GM18520 (cell line): ENCODE measurements at regions not wholly inside any gene's neighbourhood (a gene's known extent, or its start where the extent isn't known, plus 50 kb on each side); places are given as distances from the start of the nearest gene placed in this dataset.
"Not testable (repeated sequence)": the region's sequence is repeated elsewhere in the genome, so short reads cannot be mapped to it uniquely, and the experiment has no call there.

ENCODE experiments used
- ATAC-seq: cut with Tn5 transposase; IDR thresholded peaks from one replicate; pipeline ENCODE4 v1.9.1; 2021; ENCODE audit not compliant: unreplicated experiment

- ATAC-seq, result no peak
Observed at GRCh38 chr15:37397266-37398022, 297.1 kb upstream of the MEIS2 start.

- no peak for ATAC-seq
Observed at GRCh38 chr15:37416103-37416502, 315.8 kb upstream of the MEIS2 start.

- no peak for ATAC-seq
Observed at GRCh38 chr15:37425541-37425940, 325.2 kb upstream of the MEIS2 start.

- not testable (repeated sequence) for ATAC-seq
Observed at GRCh38 chr15:37427393-37427792, 327.0 kb upstream of the MEIS2 start.

GRCh38 chr15:37446921-37447320 is 346.6 kb upstream of the MEIS2 start:
- no peak for ATAC-seq

GRCh38 chr15:37452498-37452897 is 352.1 kb upstream of the MEIS2 start:
- ATAC-seq, result no peak

GRCh38 chr15:37480482-37480881 is 380.1 kb upstream of the MEIS2 start:
- no peak for ATAC-seq

GRCh38 chr15:37481126-37481525 is 380.8 kb upstream of the MEIS2 start:
- no peak for ATAC-seq

GRCh38 chr15:37483779-37484178 is 383.4 kb upstream of the MEIS2 start:
- ATAC-seq, result no peak

- no peak for ATAC-seq
Observed at GRCh38 chr15:37485056-37485455, 384.7 kb upstream of the MEIS2 start.

GRCh38 chr15:37490707-37491106 is 390.4 kb upstream of the MEIS2 start:
- no peak for ATAC-seq

GRCh38 chr15:37516621-37517020 is 416.3 kb upstream of the MEIS2 start:
- no peak for ATAC-seq

GRCh38 chr15:37517191-37517895 is 417.0 kb upstream of the MEIS2 start:
- ATAC-seq, result no peak

GRCh38 chr15:37518436-37518835 is 416.0 kb upstream of the TMCO5A start:
- ATAC-seq, result no peak

- no peak for ATAC-seq
Observed at GRCh38 chr15:37520026-37520425, 414.4 kb upstream of the TMCO5A start.

- no peak for ATAC-seq
Observed at GRCh38 chr15:37520882-37521281, 413.6 kb upstream of the TMCO5A start.

- ATAC-seq, result no peak
Observed at GRCh38 chr15:37524601-37525000, 409.8 kb upstream of the TMCO5A start.

- no peak for ATAC-seq
Observed at GRCh38 chr15:37528432-37528831, 406.0 kb upstream of the TMCO5A start.

GRCh38 chr15:37536967-37537605 is 397.4 kb upstream of the TMCO5A start:
- ATAC-seq, result no peak

GRCh38 chr15:37537802-37538201 is 396.6 kb upstream of the TMCO5A start:
- ATAC-seq, result no peak

- no peak for ATAC-seq
Observed at GRCh38 chr15:37548116-37548515, 386.3 kb upstream of the TMCO5A start.
